H1 (cell line): ENCODE measurements at regions not wholly inside any gene's neighbourhood (a gene's known extent, or its start where the extent isn't known, plus 50 kb on each side); places are given as distances from the start of the nearest gene placed in this dataset.

ENCODE experiments used
- BACH1 ChIP-seq: IDR thresholded peaks from 2 replicates; pipeline ENCODE4 v1.6.1; 2012; ENCODE audit warnings: low read length, improper control_type of control experiment
- NANOG ChIP-seq: IDR thresholded peaks from 2 replicates; pipeline ENCODE4 v1.6.1; 2011; ENCODE audit warnings: low read length, low read depth, mild to moderate bottlenecking, inconsistent platforms; ENCODE audit not compliant: insufficient read depth, poor library complexity, severe bottlenecking
- PHF8 ChIP-seq: fragments of 200-600 bp; sonication (generic); conservative IDR thresholded peaks from 2 replicates; pipeline ENCODE4 v1.7.1; 2012; ENCODE audit warnings: low read depth, mild to moderate bottlenecking, inconsistent platforms, low read length, moderate library complexity
- RBBP5 ChIP-seq: IDR thresholded peaks from 2 replicates; pipeline ENCODE4 v1.7.1; 2012; ENCODE audit warnings: low read depth, mild to moderate bottlenecking, inconsistent platforms, low read length, moderate library complexity, borderline replicate concordance
- SIRT6 ChIP-seq: IDR thresholded peaks from one replicate; pipeline ENCODE4 v1.7.1; 2012; ENCODE audit warnings: low read length, inconsistent platforms
- TAF7 ChIP-seq: optimal IDR thresholded peaks from 2 replicates; pipeline ENCODE3; 2011; ENCODE audit warnings: low read depth, mild to moderate bottlenecking, inconsistent platforms, low read length, moderate library complexity, borderline replicate concordance
- TEAD4 ChIP-seq: IDR thresholded peaks from 2 replicates; pipeline ENCODE4 v1.6.1; 2012; ENCODE audit warnings: low read depth, low read length, inconsistent platforms, mixed read lengths
- TF ChIP-seq, protein P1 (sequence below): fragments of 300-600 bp; sonication (generic); IDR thresholded peaks from 2 replicates; pipeline ENCODE4 v1.7.1; 2012; ENCODE audit warnings: low read length, moderate library complexity, mild to moderate bottlenecking, inconsistent platforms; ENCODE audit not compliant: insufficient replicate concordance
- TF ChIP-seq, protein P2 (sequence below): IDR thresholded peaks from 2 replicates; pipeline ENCODE4 v1.6.1; 2012; ENCODE audit warnings: inconsistent platforms

DNA sequence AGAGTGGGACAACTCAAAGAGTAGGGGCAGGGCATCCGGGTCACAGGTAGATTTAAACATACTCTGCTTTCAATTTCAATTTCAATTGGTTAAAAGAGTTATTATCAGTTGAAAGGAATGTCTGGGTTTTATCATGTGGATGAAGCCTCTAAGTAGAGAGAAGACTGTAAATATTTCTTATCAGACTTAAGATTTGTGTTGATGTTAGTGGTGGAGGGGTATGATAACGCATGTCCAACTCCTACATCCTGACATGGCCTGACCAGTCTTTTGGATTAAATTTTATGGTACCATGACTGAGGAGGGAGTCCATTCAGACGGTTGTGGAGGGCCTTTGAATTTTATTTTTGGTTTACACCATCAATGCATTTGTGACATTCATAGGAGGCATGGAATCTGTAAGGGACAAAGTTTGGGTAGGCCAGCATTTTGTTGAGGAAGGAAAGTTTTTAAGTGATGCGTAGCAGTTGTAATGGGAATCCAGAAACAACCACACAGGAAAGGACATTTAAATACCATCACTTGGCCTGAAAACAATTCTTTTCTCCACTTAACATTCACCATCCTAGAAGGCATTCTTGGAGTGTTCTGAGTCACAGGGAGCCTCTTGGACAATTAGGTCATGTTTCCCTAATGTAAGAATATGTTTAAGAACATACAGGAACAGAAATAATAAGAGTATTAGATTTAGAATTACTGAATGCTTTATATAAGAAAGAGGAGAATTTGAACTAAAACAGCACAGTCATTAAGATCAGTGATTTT, 371.9 kb downstream of the ATP23 start (continued):
- TF ChIP-seq, protein P1, sequence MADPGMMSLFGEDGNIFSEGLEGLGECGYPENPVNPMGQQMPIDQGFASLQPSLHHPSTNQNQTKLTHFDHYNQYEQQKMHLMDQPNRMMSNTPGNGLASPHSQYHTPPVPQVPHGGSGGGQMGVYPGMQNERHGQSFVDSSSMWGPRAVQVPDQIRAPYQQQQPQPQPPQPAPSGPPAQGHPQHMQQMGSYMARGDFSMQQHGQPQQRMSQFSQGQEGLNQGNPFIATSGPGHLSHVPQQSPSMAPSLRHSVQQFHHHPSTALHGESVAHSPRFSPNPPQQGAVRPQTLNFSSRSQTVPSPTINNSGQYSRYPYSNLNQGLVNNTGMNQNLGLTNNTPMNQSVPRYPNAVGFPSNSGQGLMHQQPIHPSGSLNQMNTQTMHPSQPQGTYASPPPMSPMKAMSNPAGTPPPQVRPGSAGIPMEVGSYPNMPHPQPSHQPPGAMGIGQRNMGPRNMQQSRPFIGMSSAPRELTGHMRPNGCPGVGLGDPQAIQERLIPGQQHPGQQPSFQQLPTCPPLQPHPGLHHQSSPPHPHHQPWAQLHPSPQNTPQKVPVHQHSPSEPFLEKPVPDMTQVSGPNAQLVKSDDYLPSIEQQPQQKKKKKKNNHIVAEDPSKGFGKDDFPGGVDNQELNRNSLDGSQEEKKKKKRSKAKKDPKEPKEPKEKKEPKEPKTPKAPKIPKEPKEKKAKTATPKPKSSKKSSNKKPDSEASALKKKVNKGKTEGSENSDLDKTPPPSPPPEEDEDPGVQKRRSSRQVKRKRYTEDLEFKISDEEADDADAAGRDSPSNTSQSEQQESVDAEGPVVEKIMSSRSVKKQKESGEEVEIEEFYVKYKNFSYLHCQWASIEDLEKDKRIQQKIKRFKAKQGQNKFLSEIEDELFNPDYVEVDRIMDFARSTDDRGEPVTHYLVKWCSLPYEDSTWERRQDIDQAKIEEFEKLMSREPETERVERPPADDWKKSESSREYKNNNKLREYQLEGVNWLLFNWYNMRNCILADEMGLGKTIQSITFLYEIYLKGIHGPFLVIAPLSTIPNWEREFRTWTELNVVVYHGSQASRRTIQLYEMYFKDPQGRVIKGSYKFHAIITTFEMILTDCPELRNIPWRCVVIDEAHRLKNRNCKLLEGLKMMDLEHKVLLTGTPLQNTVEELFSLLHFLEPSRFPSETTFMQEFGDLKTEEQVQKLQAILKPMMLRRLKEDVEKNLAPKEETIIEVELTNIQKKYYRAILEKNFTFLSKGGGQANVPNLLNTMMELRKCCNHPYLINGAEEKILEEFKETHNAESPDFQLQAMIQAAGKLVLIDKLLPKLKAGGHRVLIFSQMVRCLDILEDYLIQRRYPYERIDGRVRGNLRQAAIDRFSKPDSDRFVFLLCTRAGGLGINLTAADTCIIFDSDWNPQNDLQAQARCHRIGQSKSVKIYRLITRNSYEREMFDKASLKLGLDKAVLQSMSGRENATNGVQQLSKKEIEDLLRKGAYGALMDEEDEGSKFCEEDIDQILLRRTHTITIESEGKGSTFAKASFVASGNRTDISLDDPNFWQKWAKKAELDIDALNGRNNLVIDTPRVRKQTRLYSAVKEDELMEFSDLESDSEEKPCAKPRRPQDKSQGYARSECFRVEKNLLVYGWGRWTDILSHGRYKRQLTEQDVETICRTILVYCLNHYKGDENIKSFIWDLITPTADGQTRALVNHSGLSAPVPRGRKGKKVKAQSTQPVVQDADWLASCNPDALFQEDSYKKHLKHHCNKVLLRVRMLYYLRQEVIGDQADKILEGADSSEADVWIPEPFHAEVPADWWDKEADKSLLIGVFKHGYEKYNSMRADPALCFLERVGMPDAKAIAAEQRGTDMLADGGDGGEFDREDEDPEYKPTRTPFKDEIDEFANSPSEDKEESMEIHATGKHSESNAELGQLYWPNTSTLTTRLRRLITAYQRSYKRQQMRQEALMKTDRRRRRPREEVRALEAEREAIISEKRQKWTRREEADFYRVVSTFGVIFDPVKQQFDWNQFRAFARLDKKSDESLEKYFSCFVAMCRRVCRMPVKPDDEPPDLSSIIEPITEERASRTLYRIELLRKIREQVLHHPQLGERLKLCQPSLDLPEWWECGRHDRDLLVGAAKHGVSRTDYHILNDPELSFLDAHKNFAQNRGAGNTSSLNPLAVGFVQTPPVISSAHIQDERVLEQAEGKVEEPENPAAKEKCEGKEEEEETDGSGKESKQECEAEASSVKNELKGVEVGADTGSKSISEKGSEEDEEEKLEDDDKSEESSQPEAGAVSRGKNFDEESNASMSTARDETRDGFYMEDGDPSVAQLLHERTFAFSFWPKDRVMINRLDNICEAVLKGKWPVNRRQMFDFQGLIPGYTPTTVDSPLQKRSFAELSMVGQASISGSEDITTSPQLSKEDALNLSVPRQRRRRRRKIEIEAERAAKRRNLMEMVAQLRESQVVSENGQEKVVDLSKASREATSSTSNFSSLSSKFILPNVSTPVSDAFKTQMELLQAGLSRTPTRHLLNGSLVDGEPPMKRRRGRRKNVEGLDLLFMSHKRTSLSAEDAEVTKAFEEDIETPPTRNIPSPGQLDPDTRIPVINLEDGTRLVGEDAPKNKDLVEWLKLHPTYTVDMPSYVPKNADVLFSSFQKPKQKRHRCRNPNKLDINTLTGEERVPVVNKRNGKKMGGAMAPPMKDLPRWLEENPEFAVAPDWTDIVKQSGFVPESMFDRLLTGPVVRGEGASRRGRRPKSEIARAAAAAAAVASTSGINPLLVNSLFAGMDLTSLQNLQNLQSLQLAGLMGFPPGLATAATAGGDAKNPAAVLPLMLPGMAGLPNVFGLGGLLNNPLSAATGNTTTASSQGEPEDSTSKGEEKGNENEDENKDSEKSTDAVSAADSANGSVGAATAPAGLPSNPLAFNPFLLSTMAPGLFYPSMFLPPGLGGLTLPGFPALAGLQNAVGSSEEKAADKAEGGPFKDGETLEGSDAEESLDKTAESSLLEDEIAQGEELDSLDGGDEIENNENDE: no peak
- TF ChIP-seq RBBP5: no peak
- no peak for TF ChIP-seq PHF8
- TF ChIP-seq, protein P2, sequence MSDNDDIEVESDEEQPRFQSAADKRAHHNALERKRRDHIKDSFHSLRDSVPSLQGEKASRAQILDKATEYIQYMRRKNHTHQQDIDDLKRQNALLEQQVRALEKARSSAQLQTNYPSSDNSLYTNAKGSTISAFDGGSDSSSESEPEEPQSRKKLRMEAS: no peak
- no peak for TF ChIP-seq TAF7
- TF ChIP-seq BACH1: no peak
- TF ChIP-seq SIRT6: no peak
- no peak for TF ChIP-seq TEAD4
- TF ChIP-seq NANOG: no peak
- TF ChIP-seq, all 59 proteins: peak for 0
